ENCODE measurements at regions not wholly inside any gene's neighbourhood (a gene's known extent, or its start where the extent isn't known, plus 50 kb on each side); places are given as distances from the start of the nearest gene placed in this dataset.
A peak's percentile ranks its signal among the peaks of the same experiment; 100 is the strongest.

GRCh38 chr11:80440835-80441234, 1000.0 kb upstream of the TENM4 start:
- DNase-seq (ENCODE audit: low spot score): no peak
- Histone ChIP-seq H2BK15ac (ENCODE audit: low read length) (no peak overlapping the region), H3K4me3 (ENCODE audit: low read length in 2 of 2) (no peak overlapping the region), H3K79me1 (ENCODE audit: low read depth, low read length) (no peaks in the 10 kb centered on the region), H2AK5ac (ENCODE audit: low read depth, low read length) (no peak overlapping the region), H3K9ac (ENCODE audit: low read depth, low read length, poor library complexity) (no peak overlapping the region), H2BK5ac (ENCODE audit: low read length) (no peak overlapping the region), H2BK12ac (ENCODE audit: low read length) (no peak overlapping the region), H3K23ac (ENCODE audit: low read depth, low read length, poor library complexity) (no peak overlapping the region), H3K4ac (ENCODE audit: low read length) (no peak overlapping the region), H3K4me2 (ENCODE audit: insufficient read depth, low read length, poor library complexity, severe bottlenecking) (no peak overlapping the region), H3K4me1 (ENCODE audit: control insufficient read depth in 2 of 2, insufficient read depth in 1 of 2, low read depth in 1 of 2, low read length in 2 of 2) (peaks cover 0 to 8% of the 10 kb centered on the region in 2 donors), H3K27ac (replicated peaks; ENCODE audit: low read length) (no peak overlapping the region), H4K8ac (ENCODE audit: low read depth, low read length) (no peak overlapping the region), H3K27me3 (ENCODE audit: control insufficient read depth in 3 of 3, insufficient read depth in 3 of 3, low read depth in 1 of 3, low read length in 3 of 3) (no peaks in the 10 kb centered on the region), H3K18ac (ENCODE audit: low read length) (no peak overlapping the region), H3K9me3 (replicated peaks in 1 of 2; ENCODE audit: control insufficient read depth in 2 of 2, insufficient read depth in 1 of 2, low read depth in 1 of 2, low read length in 2 of 2) (no peaks in the 10 kb centered on the region), H3K14ac (ENCODE audit: low read length) (no peak overlapping the region), H3K36me3 (replicated peaks in 1 of 2; ENCODE audit: control insufficient read depth in 2 of 2, insufficient read depth in 2 of 2, low read length in 2 of 2) (no peaks in the 10 kb centered on the region), H2AFZ (ENCODE audit: low read length) (peak overlapping the region; percentile 47), H4K91ac (ENCODE audit: low read depth, low read length, poor library complexity) (no peak overlapping the region), H2BK120ac (ENCODE audit: low read depth, low read length) (no peak overlapping the region)
- WGBS, 2 donors (ENCODE audit: extremely low coverage in 2 of 2, insufficient read length in 2 of 2, insufficient replicate concordance in 1 of 2): no CpG with 5 or more reads among the region's 4 CpGs

- H3K4me3 ChIP-seq (ENCODE audit: low read length in 2 of 2): no peak overlapping the region
- no peak overlapping the region for H2BK12ac ChIP-seq (ENCODE audit: low read length)
- H4K8ac ChIP-seq (ENCODE audit: low read depth, low read length): no peak overlapping the region
- DNase-seq (ENCODE audit: low spot score): no peak
- no peak overlapping the region for H2AK5ac ChIP-seq (ENCODE audit: low read depth, low read length)
- no peak overlapping the region for H3K4ac ChIP-seq (ENCODE audit: low read length)
- no peaks in the 10 kb centered on the region for H3K27me3 ChIP-seq (ENCODE audit: control insufficient read depth in 3 of 3, insufficient read depth in 3 of 3, low read depth in 1 of 3, low read length in 3 of 3)
- no peak overlapping the region for H3K27ac ChIP-seq (replicated peaks; ENCODE audit: low read length)
- H2BK5ac ChIP-seq (ENCODE audit: low read length): no peak overlapping the region
- no peak overlapping the region for H3K4me2 ChIP-seq (ENCODE audit: insufficient read depth, low read length, poor library complexity, severe bottlenecking)
- H2AFZ ChIP-seq (ENCODE audit: low read length): no peak overlapping the region
- H3K9me3 ChIP-seq (replicated peaks in 1 of 2; ENCODE audit: control insufficient read depth in 2 of 2, insufficient read depth in 1 of 2, low read depth in 1 of 2, low read length in 2 of 2): no peaks in the 10 kb centered on the region
- H3K23ac ChIP-seq (ENCODE audit: low read depth, low read length, poor library complexity): no peak overlapping the region
- H3K14ac ChIP-seq (ENCODE audit: low read length): no peak overlapping the region
- H2BK15ac ChIP-seq (ENCODE audit: low read length): no peak overlapping the region
- peaks cover 3 to 15% of the 10 kb centered on the region in 2 donors for H3K4me1 ChIP-seq (ENCODE audit: control insufficient read depth in 2 of 2, insufficient read depth in 1 of 2, low read depth in 1 of 2, low read length in 2 of 2)
- H4K91ac ChIP-seq (ENCODE audit: low read depth, low read length, poor library complexity): no peak overlapping the region
- H3K79me1 ChIP-seq (ENCODE audit: low read depth, low read length): no peaks in the 10 kb centered on the region
- H3K36me3 ChIP-seq (replicated peaks in 1 of 2; ENCODE audit: control insufficient read depth in 2 of 2, insufficient read depth in 2 of 2, low read length in 2 of 2): no peaks in the 10 kb centered on the region
- WGBS, 2 donors (ENCODE audit: extremely low coverage in 2 of 2, insufficient read length in 2 of 2, insufficient replicate concordance in 1 of 2): no CpG with 5 or more reads among the region's 1 CpG
- no peak overlapping the region for H3K18ac ChIP-seq (ENCODE audit: low read length)
- H3K9ac ChIP-seq (ENCODE audit: low read depth, low read length, poor library complexity): no peak overlapping the region
- H2BK120ac ChIP-seq (ENCODE audit: low read depth, low read length): no peak overlapping the region
Observed at GRCh38 chr11:80436547-80436946, 995.7 kb upstream of the TENM4 start.

GRCh38 chr11:80435345-80435744, 994.5 kb upstream of the TENM4 start:
- Histone ChIP-seq H2AFZ (ENCODE audit: low read length) (no peak overlapping the region), H3K27me3 (ENCODE audit: control insufficient read depth in 3 of 3, insufficient read depth in 3 of 3, low read depth in 1 of 3, low read length in 3 of 3) (no peaks in the 10 kb centered on the region), H4K91ac (ENCODE audit: low read depth, low read length, poor library complexity) (no peak overlapping the region), H3K23ac (ENCODE audit: low read depth, low read length, poor library complexity) (no peak overlapping the region), H3K4me3 (ENCODE audit: low read length in 2 of 2) (no peak overlapping the region), H3K18ac (ENCODE audit: low read length) (no peak overlapping the region), H3K14ac (ENCODE audit: low read length) (no peak overlapping the region), H2BK12ac (ENCODE audit: low read length) (no peak overlapping the region), H3K4me1 (ENCODE audit: control insufficient read depth in 2 of 2, insufficient read depth in 1 of 2, low read depth in 1 of 2, low read length in 2 of 2) (peaks cover 3 to 15% of the 10 kb centered on the region in 2 donors), H2BK5ac (ENCODE audit: low read length) (no peak overlapping the region), H3K4me2 (ENCODE audit: insufficient read depth, low read length, poor library complexity, severe bottlenecking) (no peak overlapping the region), H2BK120ac (ENCODE audit: low read depth, low read length) (no peak overlapping the region), H3K4ac (ENCODE audit: low read length) (no peak overlapping the region), H4K8ac (ENCODE audit: low read depth, low read length) (no peak overlapping the region), H3K9ac (ENCODE audit: low read depth, low read length, poor library complexity) (no peak overlapping the region), H2BK15ac (ENCODE audit: low read length) (no peak overlapping the region), H3K9me3 (replicated peaks in 1 of 2; ENCODE audit: control insufficient read depth in 2 of 2, insufficient read depth in 1 of 2, low read depth in 1 of 2, low read length in 2 of 2) (no peaks in the 10 kb centered on the region), H3K27ac (replicated peaks; ENCODE audit: low read length) (no peak overlapping the region), H3K36me3 (replicated peaks in 1 of 2; ENCODE audit: control insufficient read depth in 2 of 2, insufficient read depth in 2 of 2, low read length in 2 of 2) (no peaks in the 10 kb centered on the region), H2AK5ac (ENCODE audit: low read depth, low read length) (no peak overlapping the region), H3K79me1 (ENCODE audit: low read depth, low read length) (no peaks in the 10 kb centered on the region)
- DNase-seq (ENCODE audit: low spot score): no peak

- Histone ChIP-seq H4K8ac (ENCODE audit: low read depth, low read length) (no peak overlapping the region), H3K4me1 (ENCODE audit: control insufficient read depth in 2 of 2, insufficient read depth in 1 of 2, low read depth in 1 of 2, low read length in 2 of 2) (peaks cover 3 to 15% of the 10 kb centered on the region in 2 donors), H3K27me3 (ENCODE audit: control insufficient read depth in 3 of 3, insufficient read depth in 3 of 3, low read depth in 1 of 3, low read length in 3 of 3) (no peaks in the 10 kb centered on the region), H2BK12ac (ENCODE audit: low read length) (no peak overlapping the region), H3K27ac (replicated peaks; ENCODE audit: low read length) (no peak overlapping the region), H3K14ac (ENCODE audit: low read length) (no peak overlapping the region), H3K4ac (ENCODE audit: low read length) (no peak overlapping the region), H3K4me2 (ENCODE audit: insufficient read depth, low read length, poor library complexity, severe bottlenecking) (no peak overlapping the region), H2BK5ac (ENCODE audit: low read length) (no peak overlapping the region), H3K9me3 (replicated peaks in 1 of 2; ENCODE audit: control insufficient read depth in 2 of 2, insufficient read depth in 1 of 2, low read depth in 1 of 2, low read length in 2 of 2) (no peaks in the 10 kb centered on the region), H3K79me1 (ENCODE audit: low read depth, low read length) (no peaks in the 10 kb centered on the region), H4K91ac (ENCODE audit: low read depth, low read length, poor library complexity) (no peak overlapping the region), H2AK5ac (ENCODE audit: low read depth, low read length) (no peak overlapping the region), H3K9ac (ENCODE audit: low read depth, low read length, poor library complexity) (no peak overlapping the region), H3K23ac (ENCODE audit: low read depth, low read length, poor library complexity) (no peak overlapping the region), H3K18ac (ENCODE audit: low read length) (no peak overlapping the region), H2AFZ (ENCODE audit: low read length) (no peak overlapping the region), H3K36me3 (replicated peaks in 1 of 2; ENCODE audit: control insufficient read depth in 2 of 2, insufficient read depth in 2 of 2, low read length in 2 of 2) (no peaks in the 10 kb centered on the region), H3K4me3 (ENCODE audit: low read length in 2 of 2) (no peak overlapping the region), H2BK120ac (ENCODE audit: low read depth, low read length) (no peak overlapping the region), H2BK15ac (ENCODE audit: low read length) (no peak overlapping the region)
- no CpG with 5 or more reads among the region's 2 CpGs for WGBS, 2 donors (ENCODE audit: extremely low coverage in 2 of 2, insufficient read length in 2 of 2, insufficient replicate concordance in 1 of 2)
- no peak for DNase-seq (ENCODE audit: low spot score)
Observed at GRCh38 chr11:80432057-80432456, 991.2 kb upstream of the TENM4 start.
